Testis (tissue), 2 donors: ENCODE measurements at regions not wholly inside any gene's neighbourhood (a gene's known extent, or its start where the extent isn't known, plus 50 kb on each side); places are given as distances from the start of the nearest gene placed in this dataset.

Source experiments
- DNase-seq: peaks from one replicate; pipeline ENCODE4 v3.0.0-alpha.2; 2019
- H3K27ac ChIP-seq, 2 donors: fragments of 200-600 bp; sonication (generic); one replicate each; pipeline ENCODE4 v1.5.1; 2019
- H3K27me3 ChIP-seq: fragments of 200-600 bp; sonication (generic); one replicate; pipeline ENCODE4 v1.5.1; 2019
- H3K36me3 ChIP-seq: fragments of 200-600 bp; sonication (generic); one replicate; pipeline ENCODE4 v1.5.1; 2017; ENCODE audit warnings: low read depth; ENCODE audit errors: missing control alignments
- H3K4me1 ChIP-seq: fragments of 200-600 bp; sonication (generic); one replicate; pipeline ENCODE4 v1.5.1; 2019
- H3K4me3 ChIP-seq, 2 donors: fragments of 200-600 bp; sonication (generic); one replicate each; pipeline ENCODE4 v1.5.1; 2017 to 2019
- H3K9me3 ChIP-seq: fragments of 200-600 bp; sonication (generic); one replicate; pipeline ENCODE4 v1.5.1; 2017
- POLR2A ChIP-seq: fragments of 450-650 bp; IDR thresholded peaks from one replicate; pipeline ENCODE4 v1.6.1; 2017; ENCODE audit warnings: antibody characterized with exemption, mild to moderate bottlenecking, moderate library complexity
- WGBS, 2 donors: methylation state at CpG; one replicate each; pipeline ENCODE4 v1.1.5; 2018; 5-methylcytosine and 5-hydroxymethylcytosine counted together
- intact Hi-C: fragments of 100-400 bp; cut with DNase I; formaldehyde crosslinking; loops from one replicate; pipeline ENCODE4 v1.15.1; 2023; ENCODE audit warnings: low total_unique reads
- TF ChIP-seq, protein P1 (sequence below), 3 experiments: fragments of 450-650 bp in 2 of 3; fragments of 200-600 bp in 1 of 3; sonication (generic) in 1 of 3; IDR thresholded peaks; one replicate each; pipeline ENCODE4 v1.5.1; 2016 to 2019; ENCODE audit warnings: antibody characterized with exemption in 3 of 3, mild to moderate bottlenecking in 2 of 3, moderate library complexity in 1 of 3

DNA sequence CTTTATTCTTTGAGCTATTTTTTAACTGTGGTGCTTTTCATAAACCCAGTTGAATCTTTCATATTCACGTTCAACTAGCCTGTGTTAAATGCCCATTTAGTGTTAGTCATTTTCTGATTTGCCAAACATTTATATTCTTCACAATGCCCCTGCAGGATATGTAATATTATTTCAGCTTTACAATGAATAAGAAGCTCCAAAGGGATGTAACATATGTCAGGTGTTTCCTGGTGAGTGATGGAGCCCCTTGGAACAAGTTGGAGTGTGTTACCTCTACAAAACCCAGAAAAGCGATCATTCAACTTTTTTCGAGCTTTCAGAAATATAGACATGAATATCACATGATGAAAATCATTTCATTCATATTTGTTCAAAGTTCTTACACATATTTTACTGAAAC lies 471.0 kb upstream of the CDH2 start:
- H3K4me3 ChIP-seq = no peak overlapping the region
- intact Hi-C loops = no loop called here
- no peak overlapping the region for H3K27ac ChIP-seq
- WGBS, 2 donors = 91% methylated on average over 3 of the region's 3 CpGs
- TF ChIP-seq, protein P1, sequence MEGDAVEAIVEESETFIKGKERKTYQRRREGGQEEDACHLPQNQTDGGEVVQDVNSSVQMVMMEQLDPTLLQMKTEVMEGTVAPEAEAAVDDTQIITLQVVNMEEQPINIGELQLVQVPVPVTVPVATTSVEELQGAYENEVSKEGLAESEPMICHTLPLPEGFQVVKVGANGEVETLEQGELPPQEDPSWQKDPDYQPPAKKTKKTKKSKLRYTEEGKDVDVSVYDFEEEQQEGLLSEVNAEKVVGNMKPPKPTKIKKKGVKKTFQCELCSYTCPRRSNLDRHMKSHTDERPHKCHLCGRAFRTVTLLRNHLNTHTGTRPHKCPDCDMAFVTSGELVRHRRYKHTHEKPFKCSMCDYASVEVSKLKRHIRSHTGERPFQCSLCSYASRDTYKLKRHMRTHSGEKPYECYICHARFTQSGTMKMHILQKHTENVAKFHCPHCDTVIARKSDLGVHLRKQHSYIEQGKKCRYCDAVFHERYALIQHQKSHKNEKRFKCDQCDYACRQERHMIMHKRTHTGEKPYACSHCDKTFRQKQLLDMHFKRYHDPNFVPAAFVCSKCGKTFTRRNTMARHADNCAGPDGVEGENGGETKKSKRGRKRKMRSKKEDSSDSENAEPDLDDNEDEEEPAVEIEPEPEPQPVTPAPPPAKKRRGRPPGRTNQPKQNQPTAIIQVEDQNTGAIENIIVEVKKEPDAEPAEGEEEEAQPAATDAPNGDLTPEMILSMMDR (IDR thresholded peaks at IDR 0.05) = no peak
- TF ChIP-seq POLR2A = no peak
- no peak for DNase-seq
- no peaks in the 10 kb centered on the region for H3K9me3 ChIP-seq
- no peaks in the 10 kb centered on the region for H3K27me3 ChIP-seq
- no peaks in the 10 kb centered on the region for H3K4me1 ChIP-seq
- H3K36me3 ChIP-seq = no peaks in the 10 kb centered on the region

DNA sequence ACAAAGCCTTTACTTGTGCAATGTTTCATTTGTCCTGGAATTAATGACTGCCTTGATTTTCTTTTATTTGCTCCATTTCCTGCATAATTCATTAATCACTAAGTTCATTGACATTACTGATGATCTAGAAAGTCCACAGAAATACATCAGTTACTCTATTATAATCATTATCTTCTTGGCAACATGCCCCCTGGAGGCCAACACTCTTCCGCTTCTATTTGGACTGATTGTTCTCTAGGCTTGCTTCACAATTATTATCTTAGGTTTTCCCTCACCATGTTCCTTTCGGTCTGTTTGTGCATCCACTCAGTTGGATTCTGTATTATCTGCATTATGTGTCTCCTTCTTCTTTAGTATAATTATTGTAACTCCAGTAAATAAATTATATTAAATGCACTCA lies 461.0 kb upstream of the CDH2 start:
- TF ChIP-seq, protein P1 (IDR thresholded peaks at IDR 0.05) = no peak
- intact Hi-C loops = no loop called here
- H3K36me3 ChIP-seq = no peaks in the 10 kb centered on the region
- no peaks in the 10 kb centered on the region for H3K9me3 ChIP-seq
- H3K27ac ChIP-seq = no peak overlapping the region
- WGBS, 2 donors = 23 to 26% methylated on average over 2 of the region's 2 CpGs
- H3K27me3 ChIP-seq = no peaks in the 10 kb centered on the region
- peaks cover 5% of the 10 kb centered on the region for H3K4me1 ChIP-seq
- peak overlapping the region in 1 of 2 donors; percentile 30 for H3K4me3 ChIP-seq
- DNase-seq = peak; percentile 36

DNA sequence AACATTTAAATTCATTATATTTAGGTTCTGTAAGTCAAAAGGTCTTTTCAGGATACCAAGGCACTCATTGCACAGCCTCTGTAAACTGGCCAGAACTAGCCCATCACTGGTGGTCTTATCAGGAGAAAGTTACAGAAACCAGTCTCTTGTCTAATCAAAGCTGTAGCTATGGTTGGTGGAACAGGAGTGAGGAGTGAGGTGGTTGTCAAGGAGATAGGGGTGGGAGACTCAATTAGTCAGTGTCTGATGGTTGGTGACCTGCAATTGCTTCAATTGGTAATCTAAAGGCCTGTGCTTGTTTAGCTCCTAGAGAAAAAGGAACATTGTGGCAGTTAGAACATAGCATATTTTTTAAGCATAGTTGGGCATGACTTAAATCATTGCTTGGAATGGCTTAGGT lies 458.6 kb upstream of the CDH2 start:
- DNase-seq = no peak
- H3K27me3 ChIP-seq = no peaks in the 10 kb centered on the region
- intact Hi-C loops = no loop called here

DNA sequence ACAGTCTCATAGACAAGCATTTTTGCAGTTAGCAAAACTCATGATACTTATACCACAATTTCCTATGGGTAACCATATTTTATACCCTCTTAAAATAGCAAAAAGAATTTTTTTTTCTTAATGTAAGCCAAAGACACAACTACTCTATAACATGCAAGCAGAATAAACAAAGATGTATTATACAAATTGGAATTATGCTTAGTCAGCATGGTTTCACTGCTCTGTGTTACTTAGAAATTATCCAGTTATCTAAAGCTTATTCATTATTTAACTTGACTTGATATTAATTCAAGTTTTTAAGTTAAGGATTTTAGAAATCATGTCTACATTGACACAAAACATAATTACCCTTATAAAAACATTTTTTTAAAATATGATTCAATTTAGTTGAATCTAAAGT lies 449.8 kb upstream of the CDH2 start:
- intact Hi-C loops = no loop called here
- TF ChIP-seq POLR2A = no peak
- TF ChIP-seq, protein P1 (IDR thresholded peaks at IDR 0.05) = no peak
- Histone ChIP-seq H3K27ac (no peak overlapping the region), H3K36me3 (no peaks in the 10 kb centered on the region), H3K9me3 (no peaks in the 10 kb centered on the region), H3K27me3 (no peaks in the 10 kb centered on the region), H3K4me1 (no peaks in the 10 kb centered on the region), H3K4me3 (no peak overlapping the region)
- no peak for DNase-seq

More for the DNA sequence above, 458.6 kb upstream of the CDH2 start:
- Histone ChIP-seq H3K4me1 (peaks cover 5% of the 10 kb centered on the region), H3K36me3 (no peaks in the 10 kb centered on the region), H3K27ac (no peak overlapping the region), H3K9me3 (no peaks in the 10 kb centered on the region), H3K4me3 (no peak overlapping the region)
- no peak for TF ChIP-seq POLR2A
- TF ChIP-seq, protein P1 (IDR thresholded peaks at IDR 0.05) = no peak

DNA sequence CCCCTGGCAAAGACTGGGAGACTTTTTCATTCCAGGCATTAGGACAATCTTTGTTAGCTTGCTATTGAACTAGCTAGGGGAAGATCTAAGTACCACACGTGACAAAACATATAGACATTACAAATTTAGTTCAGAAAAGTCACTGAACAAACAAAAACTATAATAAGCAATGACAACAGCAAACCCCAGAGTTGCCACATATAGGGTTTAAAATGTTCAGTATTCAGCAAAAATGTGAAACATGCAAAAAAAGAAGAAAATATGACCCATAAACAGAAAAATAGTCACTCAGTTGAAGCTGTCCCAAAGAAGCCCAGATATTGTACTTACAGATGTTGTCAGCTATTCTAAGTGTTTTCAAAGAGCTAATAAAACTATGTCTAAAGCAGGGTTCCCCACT lies 431.1 kb upstream of the CDH2 start:
- no peak for TF ChIP-seq POLR2A
- TF ChIP-seq, protein P1 (IDR thresholded peaks at IDR 0.05) = no peak
- H3K9me3 ChIP-seq = no peaks in the 10 kb centered on the region
- no peaks in the 10 kb centered on the region for H3K4me1 ChIP-seq
- no peaks in the 10 kb centered on the region for H3K27me3 ChIP-seq
- H3K36me3 ChIP-seq = no peaks in the 10 kb centered on the region
- H3K4me3 ChIP-seq = no peak overlapping the region
- intact Hi-C loops = no loop called here
- DNase-seq = no peak
- H3K27ac ChIP-seq = no peak overlapping the region
- WGBS, 2 donors = 0 to 90% methylated on average over 1 of the region's 1 CpG
